ENCODE measurements at regions not wholly inside any gene's neighbourhood (a gene's known extent, or its start where the extent isn't known, plus 50 kb on each side); places are given as distances from the start of the nearest gene placed in this dataset.

GRCh38 chr2:180472133-180472532 is 465.0 kb upstream of the CWC22 start:
- no peak overlapping the region for H3K4me3 Mint-ChIP-seq
- H3K27me3 Mint-ChIP-seq, result no peaks in the 10 kb centered on the region
- H3K4me1 Mint-ChIP-seq, result no peaks in the 10 kb centered on the region
- POLR2A ChIA-PET, result no interaction called here
- no peak for ATAC-seq (ENCODE audit: low read depth)
- DNase-seq, result no peak
- H3K9me3 Mint-ChIP-seq, result peaks cover 4% of the 10 kb centered on the region
- H3K36me3 Mint-ChIP-seq, result no peaks in the 10 kb centered on the region
- no peak overlapping the region for H3K27ac Mint-ChIP-seq

GRCh38 chr2:180463608-180464007 is 456.5 kb upstream of the CWC22 start:
- Mint-ChIP-seq H3K9me3 (peaks cover 3% of the 10 kb centered on the region), H3K27ac (no peak overlapping the region), H3K4me1 (no peaks in the 10 kb centered on the region), H3K4me3 (no peak overlapping the region), H3K36me3 (no peaks in the 10 kb centered on the region), H3K27me3 (no peaks in the 10 kb centered on the region)
- POLR2A ChIA-PET, result no interaction called here
- no peak for DNase-seq
- ATAC-seq (ENCODE audit: low read depth), result no peak

GRCh38 chr2:180461761-180462160 is 454.7 kb upstream of the CWC22 start:
- ATAC-seq (ENCODE audit: low read depth) (no peak), DNase-seq (no peak)
- Mint-ChIP-seq H3K27ac (no peak overlapping the region), H3K9me3 (no peaks in the 10 kb centered on the region), H3K4me3 (no peak overlapping the region), H3K4me1 (no peaks in the 10 kb centered on the region), H3K36me3 (no peaks in the 10 kb centered on the region), H3K27me3 (no peaks in the 10 kb centered on the region)
- POLR2A ChIA-PET, result no interaction called here

- no peak overlapping the region for H3K4me3 Mint-ChIP-seq
- H3K9me3 Mint-ChIP-seq, result no peaks in the 10 kb centered on the region
- no peaks in the 10 kb centered on the region for H3K4me1 Mint-ChIP-seq
- POLR2A ChIA-PET, result no interaction called here
- DNase-seq (no peak), ATAC-seq (ENCODE audit: low read depth) (no peak)
- no peak overlapping the region for H3K27ac Mint-ChIP-seq
- no peaks in the 10 kb centered on the region for H3K27me3 Mint-ChIP-seq
- H3K36me3 Mint-ChIP-seq, result no peaks in the 10 kb centered on the region
Measured at GRCh38 chr2:180456801-180457200, 449.7 kb upstream of the CWC22 start.

- H3K27me3 Mint-ChIP-seq, result no peaks in the 10 kb centered on the region
- no peak for DNase-seq
- ATAC-seq (ENCODE audit: low read depth), result no peak
Measured at GRCh38 chr2:180450841-180451240, 443.7 kb upstream of the CWC22 start.

GRCh38 chr2:180449171-180449915 is 442.2 kb upstream of the CWC22 start:
- POLR2A ChIA-PET, result no interaction called here

More at GRCh38 chr2:180450841-180451240, 443.7 kb upstream of the CWC22 start:
- no peak overlapping the region for H3K4me3 Mint-ChIP-seq
- no peaks in the 10 kb centered on the region for H3K36me3 Mint-ChIP-seq
- H3K27ac Mint-ChIP-seq, result no peak overlapping the region
- no peaks in the 10 kb centered on the region for H3K4me1 Mint-ChIP-seq
- POLR2A ChIA-PET, result no interaction called here
- no peaks in the 10 kb centered on the region for H3K9me3 Mint-ChIP-seq

GRCh38 chr2:180446492-180446891 is 439.4 kb upstream of the CWC22 start:
- H3K27ac Mint-ChIP-seq, result no peak overlapping the region
- no peak overlapping the region for H3K4me3 Mint-ChIP-seq
- no peaks in the 10 kb centered on the region for H3K4me1 Mint-ChIP-seq
- no peaks in the 10 kb centered on the region for H3K36me3 Mint-ChIP-seq
- ATAC-seq (ENCODE audit: low read depth) (no peak), DNase-seq (no peak)
- H3K27me3 Mint-ChIP-seq, result no peaks in the 10 kb centered on the region
- POLR2A ChIA-PET, result no interaction called here
- H3K9me3 Mint-ChIP-seq, result no peaks in the 10 kb centered on the region

More at GRCh38 chr2:180449171-180449915, 442.2 kb upstream of the CWC22 start:
- Mint-ChIP-seq H3K36me3 (no peaks in the 10 kb centered on the region), H3K27me3 (no peaks in the 10 kb centered on the region), H3K9me3 (no peaks in the 10 kb centered on the region), H3K4me1 (no peaks in the 10 kb centered on the region), H3K4me3 (no peak overlapping the region), H3K27ac (no peak overlapping the region)
- no peak for DNase-seq
- ATAC-seq (ENCODE audit: low read depth), result no peak

GRCh38 chr2:180443888-180444287 is 436.8 kb upstream of the CWC22 start:
- no peaks in the 10 kb centered on the region for H3K4me1 Mint-ChIP-seq
- POLR2A ChIA-PET, result no interaction called here
- ATAC-seq (ENCODE audit: low read depth), result no peak
- no peak overlapping the region for H3K27ac Mint-ChIP-seq
- no peak for DNase-seq
- no peaks in the 10 kb centered on the region for H3K9me3 Mint-ChIP-seq
- no peaks in the 10 kb centered on the region for H3K27me3 Mint-ChIP-seq
- no peak overlapping the region for H3K4me3 Mint-ChIP-seq
- no peaks in the 10 kb centered on the region for H3K36me3 Mint-ChIP-seq

GRCh38 chr2:180442860-180443644 is 436.0 kb upstream of the CWC22 start:
- Mint-ChIP-seq H3K4me1 (no peaks in the 10 kb centered on the region), H3K27me3 (no peaks in the 10 kb centered on the region), H3K9me3 (no peaks in the 10 kb centered on the region), H3K27ac (no peak overlapping the region), H3K4me3 (no peak overlapping the region), H3K36me3 (no peaks in the 10 kb centered on the region)
- POLR2A ChIA-PET, result no interaction called here
- no peak for ATAC-seq (ENCODE audit: low read depth)
- DNase-seq, result no peak

GRCh38 chr2:180419212-180419611 is 412.1 kb upstream of the CWC22 start:
- H3K36me3 Mint-ChIP-seq, result no peaks in the 10 kb centered on the region
- H3K9me3 Mint-ChIP-seq, result peaks cover 2% of the 10 kb centered on the region
- no peak overlapping the region for H3K27ac Mint-ChIP-seq
- POLR2A ChIA-PET, result no interaction called here
- no peak for ATAC-seq (ENCODE audit: low read depth)
- H3K4me3 Mint-ChIP-seq, result no peak overlapping the region
- H3K27me3 Mint-ChIP-seq, result no peaks in the 10 kb centered on the region
- no peaks in the 10 kb centered on the region for H3K4me1 Mint-ChIP-seq
- no peak for DNase-seq

GRCh38 chr2:180416627-180417026 is 409.5 kb upstream of the CWC22 start:
- no peaks in the 10 kb centered on the region for H3K36me3 Mint-ChIP-seq
- no peak overlapping the region for H3K4me3 Mint-ChIP-seq
- peaks cover 2% of the 10 kb centered on the region for H3K9me3 Mint-ChIP-seq
- DNase-seq, result no peak
- H3K27ac Mint-ChIP-seq, result no peak overlapping the region
- POLR2A ChIA-PET, result no interaction called here
- H3K4me1 Mint-ChIP-seq, result no peaks in the 10 kb centered on the region
- H3K27me3 Mint-ChIP-seq, result no peaks in the 10 kb centered on the region
- no peak for ATAC-seq (ENCODE audit: low read depth)

GRCh38 chr2:180413336-180413735 is 406.2 kb upstream of the CWC22 start:
- H3K4me1 Mint-ChIP-seq, result no peaks in the 10 kb centered on the region
- ATAC-seq (ENCODE audit: low read depth) (no peak), DNase-seq (no peak)
- H3K27me3 Mint-ChIP-seq, result no peaks in the 10 kb centered on the region
- no peaks in the 10 kb centered on the region for H3K36me3 Mint-ChIP-seq
- H3K27ac Mint-ChIP-seq, result no peak overlapping the region
- H3K9me3 Mint-ChIP-seq, result no peaks in the 10 kb centered on the region
- no peak overlapping the region for H3K4me3 Mint-ChIP-seq
- POLR2A ChIA-PET, result no interaction called here

- ATAC-seq (ENCODE audit: low read depth) (no peak), DNase-seq (no peak)
- H3K9me3 Mint-ChIP-seq, result no peaks in the 10 kb centered on the region
- H3K27ac Mint-ChIP-seq, result no peak overlapping the region
- H3K36me3 Mint-ChIP-seq, result no peaks in the 10 kb centered on the region
- H3K4me1 Mint-ChIP-seq, result no peaks in the 10 kb centered on the region
- no peaks in the 10 kb centered on the region for H3K27me3 Mint-ChIP-seq
- POLR2A ChIA-PET, result no interaction called here
- H3K4me3 Mint-ChIP-seq, result no peak overlapping the region
Measured at GRCh38 chr2:180412219-180412618, 405.1 kb upstream of the CWC22 start.

GRCh38 chr2:180411661-180412060 is 404.6 kb upstream of the CWC22 start:
- Mint-ChIP-seq H3K9me3 (no peaks in the 10 kb centered on the region), H3K4me1 (no peaks in the 10 kb centered on the region), H3K4me3 (no peak overlapping the region), H3K27me3 (no peaks in the 10 kb centered on the region), H3K36me3 (no peaks in the 10 kb centered on the region), H3K27ac (no peak overlapping the region)
- ATAC-seq (ENCODE audit: low read depth) (no peak), DNase-seq (no peak)
- POLR2A ChIA-PET, result no interaction called here

Measured in activated naive CD8-positive, alpha-beta T cell treated with anti-CD3 and anti-CD28 coated beads, Interleukin-2, amount 10 ng/mL, durations not matched to agents 7 days and 5 days (primary cell).